ENCODE measurements at regions not wholly inside any gene's neighbourhood (a gene's known extent, or its start where the extent isn't known, plus 50 kb on each side); places are given as distances from the start of the nearest gene placed in this dataset.

- no peak for TF ChIP-seq LEF1 (IDR thresholded peaks at IDR 0.05; ENCODE audit: borderline replicate concordance)
- TF ChIP-seq BHLHE40 (IDR thresholded peaks at IDR 0.05; ENCODE audit: borderline replicate concordance) = no peak
- TF ChIP-seq CTBP1 (IDR thresholded peaks at IDR 0.05; ENCODE audit: borderline replicate concordance) = no peak
- no peak for TF ChIP-seq ZNF384 (IDR thresholded peaks at IDR 0.05)
- no peak for TF ChIP-seq SP1 (IDR thresholded peaks at IDR 0.05)
- no peak for TF ChIP-seq ELF4 (IDR thresholded peaks at IDR 0.05)
- TF ChIP-seq FOXM1 (IDR thresholded peaks at IDR 0.05; ENCODE audit: borderline replicate concordance) = no peak
- no peak for TF ChIP-seq NFRKB (IDR thresholded peaks at IDR 0.05)
- TF ChIP-seq FOXA1 (IDR thresholded peaks at IDR 0.05) = no peak
- no peak for TF ChIP-seq TARDBP (IDR thresholded peaks at IDR 0.05)
- TF ChIP-seq FOXK2 (IDR thresholded peaks at IDR 0.05) = no peak
Measured at GRCh38 chr6:67634199-67634598, 1000.9 kb upstream of the ADGRB3 start.
